ENCODE measurements at regions not wholly inside any gene's neighbourhood (a gene's known extent, or its start where the extent isn't known, plus 50 kb on each side); places are given as distances from the start of the nearest gene placed in this dataset.
A peak's percentile ranks its signal among the peaks of the same experiment; 100 is the strongest.

DNA sequence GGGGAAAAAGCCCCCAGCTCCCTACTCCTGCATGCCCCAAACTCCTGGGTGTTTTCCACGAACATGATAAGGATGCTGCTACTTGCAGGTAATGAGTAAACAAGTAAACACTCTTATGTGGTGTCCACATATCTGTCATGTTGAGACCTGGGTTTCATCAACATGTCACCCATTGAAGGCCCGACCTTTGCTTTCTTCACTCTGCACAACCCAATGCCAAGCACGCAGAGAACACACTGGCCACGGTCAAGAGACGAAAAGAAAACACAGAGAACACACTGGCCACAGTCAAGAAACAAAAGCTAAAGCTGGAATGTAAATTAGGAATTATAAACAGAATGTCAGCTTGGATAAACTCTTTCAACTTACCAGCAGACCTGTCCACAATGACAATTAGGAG lies 143.1 kb downstream of the TTC32 start:
- Mint-ChIP-seq H3K9me3 (no peaks in the 10 kb centered on the region), H3K4me1 (peaks cover 4% of the 10 kb centered on the region), H3K36me3 (ENCODE audit: low read depth) (no peaks in the 10 kb centered on the region), H3K4me3 (no peak overlapping the region), H3K27me3 (ENCODE audit: low read depth, poor library complexity) (peaks cover 10% of the 10 kb centered on the region), H3K27ac (no peak overlapping the region)
- DNase-seq = no peak
- TF ChIP-seq, protein P1, sequence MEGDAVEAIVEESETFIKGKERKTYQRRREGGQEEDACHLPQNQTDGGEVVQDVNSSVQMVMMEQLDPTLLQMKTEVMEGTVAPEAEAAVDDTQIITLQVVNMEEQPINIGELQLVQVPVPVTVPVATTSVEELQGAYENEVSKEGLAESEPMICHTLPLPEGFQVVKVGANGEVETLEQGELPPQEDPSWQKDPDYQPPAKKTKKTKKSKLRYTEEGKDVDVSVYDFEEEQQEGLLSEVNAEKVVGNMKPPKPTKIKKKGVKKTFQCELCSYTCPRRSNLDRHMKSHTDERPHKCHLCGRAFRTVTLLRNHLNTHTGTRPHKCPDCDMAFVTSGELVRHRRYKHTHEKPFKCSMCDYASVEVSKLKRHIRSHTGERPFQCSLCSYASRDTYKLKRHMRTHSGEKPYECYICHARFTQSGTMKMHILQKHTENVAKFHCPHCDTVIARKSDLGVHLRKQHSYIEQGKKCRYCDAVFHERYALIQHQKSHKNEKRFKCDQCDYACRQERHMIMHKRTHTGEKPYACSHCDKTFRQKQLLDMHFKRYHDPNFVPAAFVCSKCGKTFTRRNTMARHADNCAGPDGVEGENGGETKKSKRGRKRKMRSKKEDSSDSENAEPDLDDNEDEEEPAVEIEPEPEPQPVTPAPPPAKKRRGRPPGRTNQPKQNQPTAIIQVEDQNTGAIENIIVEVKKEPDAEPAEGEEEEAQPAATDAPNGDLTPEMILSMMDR (IDR thresholded peaks at IDR 0.05) = no peak

DNA sequence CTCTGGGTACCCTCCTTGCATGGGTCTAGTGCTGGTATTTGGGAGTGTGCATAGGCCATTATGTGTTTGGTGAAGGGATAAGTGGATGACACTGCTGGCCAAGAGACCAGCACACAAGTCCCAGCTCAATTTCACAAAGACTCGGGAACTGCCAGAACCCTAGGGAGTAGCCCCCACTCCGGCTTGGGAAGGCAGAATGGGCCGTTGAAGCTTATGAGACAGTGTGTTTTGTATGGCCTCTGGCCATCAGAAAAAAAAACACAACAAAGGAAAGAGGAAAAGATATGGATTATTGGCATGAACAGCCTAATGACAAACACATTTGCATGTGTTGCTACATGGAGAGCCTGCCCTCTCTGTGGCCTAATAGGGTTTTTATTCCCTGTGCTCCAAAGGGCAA lies 144.2 kb downstream of the TTC32 start:
- TF ChIP-seq, protein P1 (IDR thresholded peaks at IDR 0.05) = no peak
- peaks cover 4% of the 10 kb centered on the region for H3K4me1 Mint-ChIP-seq
- H3K27ac Mint-ChIP-seq = no peak overlapping the region
- no peak for DNase-seq
- no peaks in the 10 kb centered on the region for H3K9me3 Mint-ChIP-seq
- H3K4me3 Mint-ChIP-seq = no peak overlapping the region
- no peaks in the 10 kb centered on the region for H3K36me3 Mint-ChIP-seq (ENCODE audit: low read depth)
- peaks cover 6% of the 10 kb centered on the region for H3K27me3 Mint-ChIP-seq (ENCODE audit: low read depth, poor library complexity)

DNA sequence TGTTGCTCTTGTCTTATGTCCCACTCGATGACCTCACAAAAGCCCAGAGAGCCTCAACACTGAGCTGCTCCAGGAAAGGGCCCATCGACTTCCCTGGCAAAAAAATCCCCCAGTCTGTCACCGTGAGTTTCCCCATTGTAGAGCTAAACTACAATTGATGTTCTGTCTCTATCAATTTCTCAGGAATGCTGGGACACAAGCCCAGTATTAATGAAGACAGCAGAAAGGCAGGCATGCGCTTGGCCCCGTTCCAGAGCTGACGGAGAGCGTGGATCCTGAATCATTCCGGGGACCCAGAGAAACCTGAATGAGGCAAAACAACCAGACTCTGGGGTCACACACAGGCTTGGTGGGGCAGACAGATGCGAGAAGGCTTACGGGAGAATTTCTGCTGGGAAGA lies 146.9 kb downstream of the TTC32 start:
- DNase-seq = no peak
- TF ChIP-seq, protein P1 (IDR thresholded peaks at IDR 0.05) = no peak
- H3K4me1 Mint-ChIP-seq = peaks cover 24% of the 10 kb centered on the region
- H3K36me3 Mint-ChIP-seq (ENCODE audit: low read depth) = no peaks in the 10 kb centered on the region
- H3K9me3 Mint-ChIP-seq = no peaks in the 10 kb centered on the region
- no peak overlapping the region for H3K27ac Mint-ChIP-seq
- no peak overlapping the region for H3K4me3 Mint-ChIP-seq
- H3K27me3 Mint-ChIP-seq (ENCODE audit: low read depth, poor library complexity) = peaks cover 6% of the 10 kb centered on the region

DNA sequence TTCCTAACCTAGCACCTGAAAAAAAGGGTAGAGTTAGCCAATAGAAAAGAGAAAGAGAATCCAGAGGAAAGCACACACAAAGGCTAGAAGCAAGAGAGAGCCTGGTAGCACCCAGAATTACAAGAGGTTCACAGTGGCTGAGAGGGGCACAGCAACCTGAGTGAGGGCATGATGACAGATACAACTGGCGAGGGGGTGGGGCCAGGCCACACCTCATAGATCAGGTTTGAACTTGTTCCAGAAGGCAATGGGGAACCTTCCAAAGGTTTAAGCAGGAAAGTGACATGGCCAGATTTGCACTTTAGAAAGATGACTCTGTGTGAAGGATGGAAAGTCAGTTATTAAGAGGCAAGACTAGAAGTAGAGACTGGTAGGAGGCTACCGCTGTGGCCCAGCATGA lies 148.0 kb downstream of the TTC32 start:
- Mint-ChIP-seq H3K36me3 (ENCODE audit: low read depth) (no peaks in the 10 kb centered on the region), H3K27ac (peak overlapping the region; percentile 24), H3K9me3 (no peaks in the 10 kb centered on the region), H3K4me3 (no peak overlapping the region), H3K4me1 (peaks cover 30% of the 10 kb centered on the region), H3K27me3 (ENCODE audit: low read depth, poor library complexity) (peaks cover 6% of the 10 kb centered on the region)
- TF ChIP-seq, protein P1 (IDR thresholded peaks at IDR 0.05) = no peak
- DNase-seq = no peak

DNA sequence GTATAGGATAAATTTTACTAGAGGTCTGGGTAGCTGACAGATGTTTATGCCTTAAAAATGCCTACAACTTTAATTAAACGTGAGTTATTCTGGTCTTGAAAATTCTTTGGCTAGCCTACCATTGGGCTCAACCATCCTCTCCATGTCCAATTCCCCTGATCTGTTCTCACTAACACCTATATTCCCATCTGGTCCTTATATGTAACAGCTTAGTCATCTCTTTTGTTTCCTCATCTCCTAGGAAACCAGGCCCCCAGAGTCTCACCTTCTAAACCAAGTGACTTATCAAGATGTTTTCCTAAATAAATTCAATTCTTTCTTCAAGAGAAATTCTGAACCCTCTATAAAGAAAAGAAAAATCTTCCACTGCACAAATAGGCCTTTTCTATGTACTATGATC lies 148.5 kb downstream of the TTC32 start:
- TF ChIP-seq, protein P1 (IDR thresholded peaks at IDR 0.05) = no peak
- peaks cover 6% of the 10 kb centered on the region for H3K27me3 Mint-ChIP-seq (ENCODE audit: low read depth, poor library complexity)
- H3K36me3 Mint-ChIP-seq (ENCODE audit: low read depth) = no peaks in the 10 kb centered on the region
- H3K27ac Mint-ChIP-seq = no peak overlapping the region
- H3K4me3 Mint-ChIP-seq = no peak overlapping the region
- DNase-seq = no peak
- H3K9me3 Mint-ChIP-seq = no peaks in the 10 kb centered on the region
- peaks cover 35% of the 10 kb centered on the region for H3K4me1 Mint-ChIP-seq

DNA sequence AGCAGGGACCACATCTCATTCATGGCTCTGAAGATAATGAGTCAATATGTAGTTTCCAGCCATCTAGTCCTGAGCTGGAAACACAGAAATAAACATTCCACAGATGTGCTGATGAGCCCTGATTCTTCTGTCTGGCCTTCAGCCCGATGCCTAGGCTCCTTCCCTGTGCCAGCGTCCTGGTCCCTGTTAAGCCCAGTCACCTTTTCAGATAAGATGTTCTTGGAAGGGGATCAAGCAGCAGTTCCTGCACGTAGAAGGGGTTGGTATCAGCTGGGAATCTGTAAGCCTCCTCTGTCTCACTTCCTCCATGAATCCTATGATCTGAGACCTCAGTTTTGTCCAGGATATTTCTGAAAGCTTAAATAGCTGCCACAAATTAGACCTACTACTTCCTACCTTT lies 149.3 kb downstream of the TTC32 start:
- no peak for DNase-seq
- TF ChIP-seq, protein P1 (IDR thresholded peaks at IDR 0.05) = no peak
- H3K36me3 Mint-ChIP-seq (ENCODE audit: low read depth) = no peaks in the 10 kb centered on the region
- no peak overlapping the region for H3K27ac Mint-ChIP-seq
- H3K9me3 Mint-ChIP-seq = no peaks in the 10 kb centered on the region
- H3K27me3 Mint-ChIP-seq (ENCODE audit: low read depth, poor library complexity) = peaks cover 6% of the 10 kb centered on the region
- no peak overlapping the region for H3K4me3 Mint-ChIP-seq
- peaks cover 35% of the 10 kb centered on the region for H3K4me1 Mint-ChIP-seq
